T-cell (primary cell): ENCODE measurements at regions not wholly inside any gene's neighbourhood (a gene's known extent, or its start where the extent isn't known, plus 50 kb on each side); places are given as distances from the start of the nearest gene placed in this dataset.
"Not testable (repeated sequence)": the region's sequence is repeated elsewhere in the genome, so short reads cannot be mapped to it uniquely, and the experiment has no call there.

Experiments used
- ATAC-seq, 4 experiments: fragments of 200-7000 bp in 3 of 4; fragments of 150-1000 bp in 1 of 4; cut with Tn5 transposase; replicated peaks in 1 of 4; 1 replicate in 3 of 4; 2 replicates in 1 of 4; pipeline ENCODE4 v1.10.0; 2021; ENCODE audit warnings: moderate library complexity in 3 of 4, mild to moderate bottlenecking in 2 of 4, moderate number of reproducible peaks in 1 of 4
- CTCF ChIA-PET, 2 donors: fragments of 300-600 bp; sonication (Branson Sonifier 250); formaldehyde crosslinking; loops; one replicate each; lab custom pipeline; 2022; ENCODE audit warnings: antibody characterized with exemption in 2 of 2; lab: Charles Lee
- POLR2A ChIA-PET, 2 donors: fragments of 300-600 bp; sonication (Branson Sonifier 250); formaldehyde crosslinking; loops; one replicate each; lab custom pipeline; 2022; ENCODE audit warnings: antibody characterized with exemption in 2 of 2; lab: Charles Lee
- DNase-seq, 35 experiments: peaks; one replicate each; pipeline versions ENCODE4 v3.0.0 to v3.0.0-alpha.2; 2013 to 2023
- H3K27ac ChIP-seq: one replicate; pipeline ENCODE4 v1.5.1; 2013; ENCODE audit warnings: low read length
- H3K27me3 ChIP-seq, 2 experiments: replicated peaks in 1 of 2; 1 replicate in 1 of 2; 2 replicates in 1 of 2; pipeline versions ENCODE4 v1.6.1 to v1.7.0; 2013; ENCODE audit warnings: low read length in 1 of 2, mixed read lengths in 1 of 2; ENCODE audit not compliant: control insufficient read depth in 2 of 2, insufficient read depth in 2 of 2; ENCODE audit errors: extremely low read depth in 1 of 2
- H3K36me3 ChIP-seq, 2 donors: 1 replicate in 1 of 2; 2 replicates in 1 of 2; pipeline versions ENCODE4 v1.6.1 to v1.7.0; 2013; ENCODE audit warnings: low read length in 1 of 2; ENCODE audit not compliant: control insufficient read depth in 2 of 2, insufficient read depth in 1 of 2; ENCODE audit errors: extremely low read depth in 1 of 2
- H3K4me1 ChIP-seq, 2 experiments: 1 replicate in 1 of 2; 2 replicates in 1 of 2; pipeline versions ENCODE4 v1.6.1 to v1.7.0; 2013; ENCODE audit warnings: low read length in 2 of 2, mixed read lengths in 1 of 2; ENCODE audit not compliant: insufficient read depth in 2 of 2, control insufficient read depth in 1 of 2; ENCODE audit errors: extremely low read depth in 1 of 2
- H3K4me3 ChIP-seq, 2 donors: 1 replicate in 1 of 2; 2 replicates in 1 of 2; pipeline versions ENCODE4 v1.5.1 to v1.7.0; 2013; ENCODE audit warnings: mild to moderate bottlenecking in 2 of 2, low read length in 1 of 2, moderate library complexity in 1 of 2; ENCODE audit not compliant: control insufficient read depth in 1 of 2; ENCODE audit errors: extremely low read depth in 1 of 2
- H3K9me3 ChIP-seq: 2 replicates; pipeline ENCODE4 v1.7.0; 2013
- H3K27ac Mint-ChIP-seq, 2 donors: one replicate each; pipeline ENCODE4 v1.8.0; 2020 to 2021; ENCODE audit warnings: mild to moderate bottlenecking in 2 of 2, mixed read lengths in 2 of 2
- H3K27me3 Mint-ChIP-seq, 2 donors: one replicate each; pipeline ENCODE4 v1.8.0; 2021 to 2022; ENCODE audit warnings: mixed read lengths in 2 of 2
- H3K36me3 Mint-ChIP-seq: one replicate; pipeline ENCODE4 v1.8.0; 2021; ENCODE audit warnings: mixed read lengths
- H3K4me1 Mint-ChIP-seq, 3 donors: one replicate each; pipeline ENCODE4 v1.8.0; 2020 to 2022; ENCODE audit warnings: mixed read lengths in 3 of 3, mild to moderate bottlenecking in 1 of 3
- H3K4me3 Mint-ChIP-seq, 3 donors: one replicate each; pipeline ENCODE4 v1.8.0; 2020 to 2022; ENCODE audit warnings: mild to moderate bottlenecking in 3 of 3, mixed read lengths in 3 of 3, moderate library complexity in 3 of 3
- H3K9me3 Mint-ChIP-seq, 3 donors: one replicate each; pipeline ENCODE4 v1.8.0; 2020 to 2022; ENCODE audit warnings: mixed read lengths in 3 of 3
- WGBS: methylation state at CpG from one replicate; pipeline ENCODE4 v1.1.5; 2013; ENCODE audit warnings: missing lambda C conversion rate; ENCODE audit not compliant: insufficient coverage; 5-methylcytosine and 5-hydroxymethylcytosine counted together

GRCh38 chrX:66744519-66744918 lies 105.6 kb upstream of the EDA2R start:
- H3K4me3 Mint-ChIP-seq, H3K27ac ChIP-seq, POLR2A ChIA-PET, H3K4me1 ChIP-seq, ATAC-seq, H3K4me3 ChIP-seq, H3K9me3 ChIP-seq, CTCF ChIA-PET, H3K4me1 Mint-ChIP-seq, H3K27ac Mint-ChIP-seq, H3K27me3 ChIP-seq, H3K36me3 Mint-ChIP-seq, DNase-seq, H3K36me3 ChIP-seq: not testable (repeated sequence)
- H3K9me3 Mint-ChIP-seq: peaks cover 10 to 17% (median 17%) of the 10 kb centered on the region in 3 donors
- peaks cover 0 to 33% of the 10 kb centered on the region in 2 donors for H3K27me3 Mint-ChIP-seq
- WGBS: no CpG with 5 or more reads among the region's 1 CpG

- ATAC-seq (peak in 1 of 4 experiments; percentile 20), DNase-seq (peak in 1 of 35 experiments; percentile 44)
- H3K27ac Mint-ChIP-seq: no peak overlapping the region
- POLR2A ChIA-PET: interaction anchor here in 1 of 2 donors (0.6 to 0.7 kb wide), 2 partner anchors 25 to 1144 kb away, joined by 3 to 6 read pairs; no protein-coding TSS in a partner anchor
- no peaks in the 10 kb centered on the region for H3K36me3 ChIP-seq
- H3K27me3 ChIP-seq: no peaks in the 10 kb centered on the region
- H3K9me3 ChIP-seq: no peaks in the 10 kb centered on the region
- no peak overlapping the region for H3K27ac ChIP-seq
- WGBS: no CpG with 5 or more reads among the region's 2 CpGs
- H3K9me3 Mint-ChIP-seq: no peaks in the 10 kb centered on the region
- H3K4me3 ChIP-seq: no peak overlapping the region
- H3K27me3 Mint-ChIP-seq: peaks cover 0 to 15% of the 10 kb centered on the region in 2 donors
- peaks cover 4 to 6% (median 5%) of the 10 kb centered on the region in 3 donors for H3K4me1 Mint-ChIP-seq
- H3K4me1 ChIP-seq: no peaks in the 10 kb centered on the region
- H3K4me3 Mint-ChIP-seq: no peak overlapping the region
- no peaks in the 10 kb centered on the region for H3K36me3 Mint-ChIP-seq
- CTCF ChIA-PET: interaction anchor here (0.6 to 1.8 kb wide), 10 partner anchors 9 to 1951 kb away, joined by 3 to 12 read pairs (median 3); no protein-coding TSS in a partner anchor
Measured at GRCh38 chrX:66731398-66731797, 92.5 kb upstream of the EDA2R start.

- Histone ChIP-seq H3K9me3 (no peaks in the 10 kb centered on the region), H3K4me3 (peak overlapping the region; percentile 50), H3K27me3 (no peaks in the 10 kb centered on the region), H3K4me1 (no peaks in the 10 kb centered on the region), H3K27ac (peak overlapping the region; percentile 53), H3K36me3 (no peaks in the 10 kb centered on the region)
- peak overlapping the region; percentile 94 to 95 for H3K27ac Mint-ChIP-seq
- ChIA-PET CTCF (interaction anchor here (0.6 to 1.5 kb wide), 7 partner anchors 10 to 1694 kb away, joined by 3 to 8 read pairs (median 3); partner anchors contain the start of gene ZC3H12B (in 1 of the 2)), POLR2A (no interaction called here)
- peak overlapping the region; percentile 80 to 89 (median 81) for H3K4me3 Mint-ChIP-seq
- ATAC-seq: peak; percentile 76 to 87 (median 82)
- H3K36me3 Mint-ChIP-seq: no peaks in the 10 kb centered on the region
- no CpG with 5 or more reads among the region's 21 CpGs for WGBS
- no peaks in the 10 kb centered on the region for H3K9me3 Mint-ChIP-seq
- DNase-seq: peak; percentile 6 to 72 (median 35)
- peaks cover 0 to 11% of the 10 kb centered on the region in 2 donors for H3K27me3 Mint-ChIP-seq
- H3K4me1 Mint-ChIP-seq: peaks cover 4 to 6% (median 5%) of the 10 kb centered on the region in 3 donors
Measured at GRCh38 chrX:66728818-66729271, 90.0 kb upstream of the EDA2R start.

GRCh38 chrX:66717926-66718325 lies 79.0 kb upstream of the EDA2R start:
- WGBS: 58% methylated on average over 2 of the region's 3 CpGs
- H3K4me1 Mint-ChIP-seq: peaks cover 0 to 3% (median 0%) of the 10 kb centered on the region in 3 donors
- Histone ChIP-seq H3K36me3 (no peaks in the 10 kb centered on the region), H3K4me1 (no peaks in the 10 kb centered on the region), H3K4me3 (no peak overlapping the region), H3K9me3 (no peaks in the 10 kb centered on the region), H3K27ac (no peak overlapping the region), H3K27me3 (peaks cover 0 to 4% of the 10 kb centered on the region in 2 experiments)
- ATAC-seq (no peak), DNase-seq (no peak)
- peaks cover 20 to 32% of the 10 kb centered on the region in 2 donors for H3K27me3 Mint-ChIP-seq
- ChIA-PET CTCF (no interaction called here), POLR2A (no interaction called here)
- no peak overlapping the region for H3K27ac Mint-ChIP-seq
- H3K4me3 Mint-ChIP-seq: no peak overlapping the region
- no peaks in the 10 kb centered on the region for H3K36me3 Mint-ChIP-seq
- H3K9me3 Mint-ChIP-seq: no peaks in the 10 kb centered on the region

- no peaks in the 10 kb centered on the region for H3K4me1 ChIP-seq
- DNase-seq (no peak), ATAC-seq (no peak)
- no peaks in the 10 kb centered on the region for H3K9me3 ChIP-seq
- no peak overlapping the region for H3K27ac ChIP-seq
- no peak overlapping the region for H3K4me3 ChIP-seq
- ChIA-PET CTCF (no interaction called here), POLR2A (interaction anchor here in 1 of 2 donors (0.6 kb wide), 1 partner anchor 411 kb away, joined by 4 read pairs; no protein-coding TSS in a partner anchor)
- H3K27me3 ChIP-seq: no peaks in the 10 kb centered on the region
- no peaks in the 10 kb centered on the region for H3K36me3 Mint-ChIP-seq
- H3K4me1 Mint-ChIP-seq: no peaks in the 10 kb centered on the region
- peaks cover 5 to 18% of the 10 kb centered on the region in 2 donors for H3K27me3 Mint-ChIP-seq
- H3K4me3 Mint-ChIP-seq: no peak overlapping the region
- H3K27ac Mint-ChIP-seq: no peak overlapping the region
- H3K9me3 Mint-ChIP-seq: peaks cover 0 to 1% (median under 1%) of the 10 kb centered on the region in 3 donors
- no peaks in the 10 kb centered on the region for H3K36me3 ChIP-seq
- no CpG with 5 or more reads among the region's 1 CpG for WGBS
Measured at GRCh38 chrX:66698273-66699204, 59.7 kb upstream of the EDA2R start.

- H3K4me1 ChIP-seq, H3K27ac Mint-ChIP-seq, H3K9me3 Mint-ChIP-seq, DNase-seq, CTCF ChIA-PET, H3K9me3 ChIP-seq, H3K27me3 ChIP-seq, H3K4me3 Mint-ChIP-seq, H3K4me3 ChIP-seq, ATAC-seq, H3K4me1 Mint-ChIP-seq, H3K27ac ChIP-seq, H3K36me3 ChIP-seq, POLR2A ChIA-PET, H3K36me3 Mint-ChIP-seq: not testable (repeated sequence)
- peaks cover 6 to 23% of the 10 kb centered on the region in 2 donors for H3K27me3 Mint-ChIP-seq
- WGBS: 90% methylated on average over 2 of the region's 8 CpGs
Measured at GRCh38 chrX:66692512-66692911, 53.6 kb upstream of the EDA2R start.
